ENCODE measurements at regions not wholly inside any gene's neighbourhood (a gene's known extent, or its start where the extent isn't known, plus 50 kb on each side); places are given as distances from the start of the nearest gene placed in this dataset.
"Not testable (repeated sequence)": the region's sequence is repeated elsewhere in the genome, so short reads cannot be mapped to it uniquely, and the experiment has no call there.

DNA sequence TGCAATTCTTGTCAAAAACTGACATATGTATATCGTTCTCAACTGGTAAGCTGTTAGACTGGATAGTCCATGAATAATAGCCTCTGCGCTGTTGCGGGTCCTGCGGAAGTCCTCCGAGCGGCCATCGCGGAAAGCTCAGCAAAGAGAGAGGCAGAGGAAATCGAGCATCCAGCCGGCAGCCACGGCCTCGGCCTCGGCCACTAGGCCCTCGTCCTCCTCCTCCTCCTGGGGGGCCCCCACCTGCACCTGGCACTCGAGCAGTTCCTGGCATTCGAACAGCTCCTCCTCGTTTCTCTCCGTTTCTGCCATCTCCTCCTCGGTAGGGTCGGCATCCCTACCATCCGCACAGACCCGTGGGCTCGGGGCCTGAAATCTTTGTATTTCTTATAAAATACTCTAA, 111.2 kb upstream of the CYLC1 start:
- DNase-seq: not testable (repeated sequence)

DNA sequence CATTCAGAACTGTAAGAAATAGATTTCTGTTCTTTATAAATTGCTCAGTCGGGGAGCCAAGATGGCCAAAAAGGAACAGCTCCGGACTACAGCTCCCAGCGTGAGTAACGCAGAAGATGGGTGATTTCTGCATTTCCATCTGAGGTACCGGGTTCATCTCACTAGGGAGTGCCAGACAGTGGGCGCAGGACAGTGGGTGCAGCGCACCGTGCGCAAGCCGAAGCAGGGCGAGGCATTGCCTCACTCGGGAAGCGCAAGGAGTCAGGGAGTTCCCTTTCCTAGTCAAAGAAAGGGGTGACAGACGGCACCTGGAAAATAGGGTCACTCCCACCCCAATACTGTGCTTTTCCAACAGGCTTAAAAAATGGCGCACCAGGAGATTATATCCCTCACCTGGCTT, 110.5 kb upstream of the CYLC1 start:
- not testable (repeated sequence) for DNase-seq

DNA sequence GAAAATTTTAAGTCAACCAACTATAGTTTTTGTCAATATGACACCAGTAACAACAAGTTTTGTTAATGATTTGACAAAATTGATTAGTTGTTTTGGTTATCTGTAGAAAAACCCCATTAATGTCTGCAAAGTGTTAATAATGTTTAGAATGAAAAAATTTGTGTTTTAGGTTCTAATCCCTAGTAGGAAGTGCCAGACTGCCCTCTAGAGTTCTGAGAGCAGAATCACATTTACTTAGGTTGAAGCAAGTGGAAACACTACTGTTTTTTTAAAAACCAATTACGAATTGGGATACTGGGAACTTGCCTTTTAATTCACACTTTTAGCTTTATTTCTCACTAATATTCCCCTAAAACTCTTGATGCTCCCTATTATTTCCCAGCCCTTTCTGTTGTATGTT, 101.1 kb upstream of the CYLC1 start:
- DNase-seq: peak; percentile 41

DNA sequence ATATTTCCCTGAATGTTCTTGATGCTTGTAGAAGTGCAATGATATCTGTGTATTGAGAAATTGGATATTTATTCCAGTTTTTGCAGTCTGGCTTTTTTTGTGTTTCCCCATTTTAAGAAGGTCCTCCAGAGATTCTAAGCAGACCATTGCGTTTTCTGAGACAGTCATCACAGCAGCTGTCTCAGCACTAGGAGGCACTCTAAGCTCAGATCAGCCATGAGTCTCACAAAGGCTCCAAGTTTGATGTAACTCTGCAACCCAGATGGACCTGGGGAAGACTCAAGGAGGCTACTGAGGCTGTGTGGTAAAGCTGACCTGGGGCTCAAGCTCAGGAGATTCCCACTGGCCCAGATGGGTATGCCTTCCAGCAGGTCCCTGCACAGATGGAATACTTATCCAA, 89.3 kb upstream of the CYLC1 start:
- no peak for DNase-seq

Measured in hematopoietic multipotent progenitor cell treated with erythropoietin and hydrocortisone succinate and interleukin-3 and kit ligand, for 4 days (in vitro differentiated cells).